Left colon (tissue), 2 donors: ENCODE measurements at regions not wholly inside any gene's neighbourhood (a gene's known extent, or its start where the extent isn't known, plus 50 kb on each side); places are given as distances from the start of the nearest gene placed in this dataset.
"Not testable (repeated sequence)": the region's sequence is repeated elsewhere in the genome, so short reads cannot be mapped to it uniquely, and the experiment has no call there.

ENCODE experiments used
- ATAC-seq: fragments of 200-7000 bp; cut with Tn5 transposase; one replicate; pipeline ENCODE4 v1.9.1; 2020; ENCODE audit warnings: mild to moderate bottlenecking, moderate library complexity
- DNase-seq, 2 donors: peaks; one replicate each; pipeline ENCODE4 v3.0.0-alpha.2; 2020
- intact Hi-C, 2 donors: fragments of 100-400 bp; cut with DNase I in 1 of 2; cut with micrococcal nuclease in 1 of 2; formaldehyde crosslinking; loops; one replicate each; pipeline versions ENCODE4 v1.11.2 to v1.14.0; 2022; cut with DNase I, micrococcal nuclease
- donor health status: DM: no; HTN: no; CAD: no.
- donor health status: DM: yes; HTN: yes; CAD: no.

DNA sequence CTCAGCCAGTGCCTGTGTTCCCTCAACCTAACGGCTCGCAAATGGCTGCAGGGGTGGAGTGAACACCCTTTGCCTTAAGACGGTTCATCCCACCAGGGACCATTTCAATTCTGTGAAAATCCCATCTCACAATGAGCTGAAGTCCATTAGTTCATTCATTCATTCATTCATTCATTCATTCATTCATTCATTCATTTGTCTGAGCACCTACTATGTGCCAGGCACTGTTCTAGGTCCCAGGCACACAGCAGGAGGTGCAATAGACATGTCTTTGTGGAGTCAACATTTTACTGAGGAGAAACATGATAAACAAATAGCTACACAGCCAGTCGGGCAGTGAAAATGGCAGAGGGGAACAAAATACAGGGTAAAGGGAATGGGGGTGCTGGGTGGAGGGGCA, 618.8 kb downstream of the MATN1 start:
- intact Hi-C loops = loop anchor here in 1 of 2 donors (10.0 kb wide), 1 partner anchor 870 kb away; the partner anchor contains the start of genes MECR and PTPRU
- DNase-seq (no peak), ATAC-seq (no peak)

DNA sequence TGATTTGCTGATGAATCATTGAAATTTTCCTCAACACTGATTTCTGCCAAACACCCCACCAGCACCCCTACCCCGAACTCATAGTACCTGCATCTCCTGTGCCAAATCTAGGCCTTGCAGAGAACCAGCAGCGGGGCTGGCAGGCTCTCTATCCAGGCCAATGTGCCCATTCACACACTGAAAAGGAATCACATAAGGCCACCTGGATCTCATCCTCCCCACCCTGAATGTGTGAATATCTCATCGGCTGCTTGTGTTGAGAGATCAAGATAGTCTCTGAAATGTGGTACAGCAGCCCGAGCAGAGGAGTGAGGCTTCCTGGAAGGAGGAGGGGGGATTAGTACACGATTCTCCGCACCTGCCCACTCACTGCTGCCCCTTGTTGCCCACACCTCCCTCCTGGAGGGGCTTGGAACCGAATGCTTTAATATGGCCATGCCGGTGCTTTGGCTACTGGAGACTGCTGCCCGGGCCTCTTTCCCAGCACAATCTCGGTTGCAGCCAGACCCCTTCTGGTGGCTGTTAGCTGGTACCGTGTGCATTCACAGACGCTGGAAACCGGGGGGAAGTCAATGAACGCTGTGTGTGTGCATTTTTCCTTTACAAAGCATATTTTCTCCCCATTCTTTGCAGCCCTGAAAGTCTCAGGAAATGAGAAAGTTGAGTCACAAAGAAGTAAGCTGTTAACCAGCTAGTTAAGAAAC, 619.5 kb downstream of the MATN1 start:
- intact Hi-C loops = loop anchor here in 1 of 2 donors (10.0 kb wide), 1 partner anchor 869 kb away; the partner anchor contains the start of genes MECR and PTPRU
- DNase-seq = no peak
- no peak for ATAC-seq

DNA sequence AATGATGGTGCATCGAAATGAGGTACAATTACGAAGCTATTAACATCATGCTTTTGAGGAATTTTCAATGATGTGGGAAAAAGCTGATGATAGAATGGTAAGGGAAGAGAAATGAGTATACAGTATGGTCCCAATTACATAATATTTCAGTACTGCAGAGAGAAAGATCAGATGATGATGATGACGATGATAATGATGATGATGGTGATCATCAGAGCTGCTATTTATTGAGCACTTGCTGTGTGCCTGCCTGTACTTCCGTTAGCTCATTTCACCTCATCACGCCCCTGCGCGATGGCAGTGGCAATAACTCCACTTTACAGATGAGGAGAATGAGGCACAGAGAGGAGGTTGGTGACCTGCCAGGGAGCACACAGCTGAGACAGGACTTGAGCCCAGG, 620.8 kb downstream of the MATN1 start:
- DNase-seq = no peak
- ATAC-seq = no peak
- intact Hi-C loops = loop anchor here in 1 of 2 donors (10.0 kb wide), 1 partner anchor 868 kb away; the partner anchor contains the start of genes MECR and PTPRU

- intact Hi-C loops = loop anchor here in 1 of 2 donors (10.0 kb wide), 1 partner anchor 867 kb away; the partner anchor contains the start of genes MECR and PTPRU
- DNase-seq = no peak
- peak; percentile 46 for ATAC-seq
Measured at GRCh38 chr1:30101487-30102227, 621.7 kb downstream of the MATN1 start.

GRCh38 chr1:30101016-30101415, 622.4 kb downstream of the MATN1 start:
- intact Hi-C loops = loop anchor here in 1 of 2 donors (10.0 kb wide), 1 partner anchor 866 kb away; the partner anchor contains the start of genes MECR and PTPRU
- ATAC-seq (no peak), DNase-seq (no peak)

DNA sequence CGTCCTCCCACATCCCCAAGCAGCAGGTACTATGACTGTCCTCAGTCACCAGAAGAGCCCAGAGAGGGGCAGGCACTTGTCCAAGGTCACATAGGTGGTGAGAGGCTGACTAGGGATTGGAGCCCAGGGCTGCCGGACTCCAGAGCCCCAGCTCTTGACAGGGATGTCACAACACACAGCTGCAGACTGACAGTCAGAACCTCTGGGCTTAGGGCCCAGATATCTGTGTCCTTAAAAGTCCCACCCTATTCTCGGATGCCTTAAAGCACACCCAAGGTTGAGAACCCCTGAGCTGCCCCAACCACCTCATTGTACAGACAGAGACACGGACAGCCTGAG, 622.9 kb downstream of the MATN1 start:
- ATAC-seq (no peak), DNase-seq (no peak)
- intact Hi-C loops = loop anchor here in 1 of 2 donors (10.0 kb wide), 1 partner anchor 866 kb away; the partner anchor contains the start of genes MECR and PTPRU

DNA sequence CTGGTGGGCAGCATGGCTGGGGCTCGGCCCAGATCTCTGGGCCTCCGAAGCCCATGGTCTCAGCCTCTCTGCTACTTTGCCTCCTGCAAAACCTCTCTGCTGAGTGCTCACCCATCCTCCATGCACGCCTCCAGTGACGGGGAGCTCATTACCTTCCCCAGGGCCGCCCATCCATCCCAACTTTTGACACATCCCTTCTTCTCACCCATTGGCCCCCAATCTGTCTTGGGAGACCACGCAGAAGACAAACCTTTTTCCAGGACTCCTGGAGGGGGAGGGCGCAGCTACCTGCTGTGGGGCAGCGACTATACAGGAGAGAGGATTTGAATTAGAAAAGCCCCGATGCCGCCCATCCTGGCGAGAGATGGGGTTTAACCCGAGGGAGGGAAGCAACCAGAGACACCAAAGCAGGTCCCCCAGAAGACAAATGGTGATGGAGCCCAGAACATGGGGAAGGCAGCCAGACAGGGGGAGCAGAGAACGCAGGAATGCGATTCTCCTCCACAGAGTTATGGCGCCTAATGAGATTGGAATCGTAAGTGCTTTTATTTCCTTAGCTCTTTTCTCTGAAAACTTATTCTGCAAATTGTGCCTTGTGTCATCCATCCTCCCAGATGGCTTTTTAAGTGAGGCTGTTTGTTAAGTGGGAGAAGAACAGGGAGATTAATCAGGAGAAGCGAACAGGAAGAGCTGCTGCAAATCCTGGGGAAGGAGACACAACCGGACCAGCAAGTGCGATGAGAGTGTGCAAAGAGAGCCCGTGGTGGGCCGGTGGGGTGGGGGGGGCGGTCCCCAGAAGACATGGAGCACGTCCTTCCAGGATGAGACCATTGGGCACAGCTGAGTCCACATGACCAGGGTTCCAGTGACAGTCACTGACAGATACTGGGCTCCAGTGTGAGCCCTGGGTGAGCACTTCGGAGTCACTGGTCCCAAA, 623.5 kb downstream of the MATN1 start:
- ATAC-seq (no peak), DNase-seq (no peak)
- intact Hi-C loops = loop anchor here in 1 of 2 donors (10.0 kb wide), 1 partner anchor 865 kb away; the partner anchor contains the start of genes MECR and PTPRU

DNA sequence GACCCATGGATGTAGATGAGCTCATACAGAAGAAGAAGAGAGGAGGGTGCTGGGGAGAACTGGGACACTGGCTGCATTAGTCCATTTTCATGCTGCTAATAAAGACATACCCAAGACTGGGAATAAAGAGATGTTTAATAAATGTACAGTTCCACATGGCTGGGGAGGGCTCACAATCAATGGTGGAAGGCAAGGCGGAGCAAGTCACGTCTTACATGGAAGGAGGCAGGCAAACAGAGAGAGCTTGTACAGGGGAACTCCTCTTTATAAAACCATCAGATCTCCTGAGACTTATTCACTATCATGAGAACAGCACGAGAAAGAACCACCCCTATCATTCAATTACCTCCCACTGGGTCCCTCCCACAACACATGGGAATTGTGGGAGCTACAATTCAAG, 625.5 kb downstream of the MATN1 start:
- intact Hi-C loops, DNase-seq, ATAC-seq: not testable (repeated sequence)

- intact Hi-C loops = no loop called here
- no peak for ATAC-seq
- DNase-seq = no peak
Measured at GRCh38 chr1:30095451-30096025, 627.8 kb downstream of the MATN1 start.

- ATAC-seq (no peak), DNase-seq (no peak)
- intact Hi-C loops = no loop called here
Measured at GRCh38 chr1:30095051-30095450, 628.3 kb downstream of the MATN1 start.

DNA sequence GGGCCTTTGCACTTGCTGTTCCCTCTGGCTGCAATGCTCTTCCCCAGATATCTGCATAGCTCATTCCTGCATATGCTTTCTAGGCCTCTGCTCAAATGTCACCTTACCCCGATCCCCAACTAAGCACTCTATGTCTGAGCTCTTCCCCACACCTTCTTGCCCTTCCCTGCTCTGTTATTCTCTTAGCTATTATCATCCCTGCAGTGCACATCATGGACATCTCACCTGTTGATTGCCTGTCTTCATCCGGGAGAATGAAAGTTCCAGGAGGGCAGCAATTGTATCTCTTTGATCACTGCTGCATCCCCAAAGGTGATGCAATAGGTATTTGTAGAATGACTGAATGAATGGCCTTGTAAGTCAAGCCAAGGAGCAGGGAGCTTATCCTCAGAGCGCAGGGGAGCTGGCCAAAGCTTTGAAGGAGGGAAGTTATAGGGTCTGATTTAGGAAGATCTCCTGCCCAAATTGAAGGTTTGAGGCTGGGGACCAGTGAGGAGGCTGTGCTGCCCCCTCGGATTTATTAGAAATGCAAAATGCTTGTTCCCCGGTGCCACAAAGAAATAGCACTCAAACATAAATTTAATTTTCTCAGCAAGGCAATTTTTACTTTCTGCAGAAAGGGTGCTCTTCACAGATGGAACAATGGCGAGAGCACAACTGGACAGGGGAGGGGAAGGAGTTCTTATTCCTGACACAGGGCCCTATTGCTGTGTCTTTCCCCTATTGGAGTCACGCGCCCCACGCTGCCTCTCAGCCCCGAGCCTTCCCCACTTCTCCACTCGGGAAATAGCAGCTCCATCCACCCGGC, 631.1 kb downstream of the MATN1 start:
- intact Hi-C loops = no loop called here
- no peak for ATAC-seq
- no peak for DNase-seq

- no peak for ATAC-seq
- intact Hi-C loops = no loop called here
- DNase-seq = no peak
Measured at GRCh38 chr1:30090162-30090820, 633.1 kb downstream of the MATN1 start.

GRCh38 chr1:30089024-30089430, 634.4 kb downstream of the MATN1 start:
- intact Hi-C loops = loop anchor here in 1 of 2 donors (10.0 kb wide), 1 partner anchor 854 kb away; the partner anchor contains the start of genes MECR and PTPRU
- peak; percentile 87 for ATAC-seq
- DNase-seq = peak; percentile 72 to 76

GRCh38 chr1:30088594-30088993, 634.8 kb downstream of the MATN1 start:
- intact Hi-C loops = loop anchor here in 1 of 2 donors (10.0 kb wide), 1 partner anchor 854 kb away; the partner anchor contains the start of genes MECR and PTPRU
- peak; percentile 89 for ATAC-seq
- peak in 1 of 2 donors; percentile 38 for DNase-seq

GRCh38 chr1:30087465-30087864, 635.9 kb downstream of the MATN1 start:
- ATAC-seq (no peak), DNase-seq (no peak)
- intact Hi-C loops = loop anchor here in 1 of 2 donors (10.0 kb wide), 1 partner anchor 853 kb away; the partner anchor contains the start of genes MECR and PTPRU
